LNCaP clone FGC (cell line): ENCODE measurements at regions not wholly inside any gene's neighbourhood (a gene's known extent, or its start where the extent isn't known, plus 50 kb on each side); places are given as distances from the start of the nearest gene placed in this dataset.
"Not testable (repeated sequence)": the region's sequence is repeated elsewhere in the genome, so short reads cannot be mapped to it uniquely, and the experiment has no call there.

Experiments used
- DNase-seq: peaks from one replicate; pipeline ENCODE4 v3.0.0-alpha.2; 2011; ENCODE audit warnings: low read depth
- H3K4me3 ChIP-seq: 2 replicates; pipeline ENCODE4 v1.5.1; 2011; ENCODE audit warnings: mild to moderate bottlenecking, low read depth, low read length, control low read depth
- CTCF ChIP-seq: IDR thresholded peaks from 2 replicates; pipeline ENCODE4 v1.5.1; 2012; ENCODE audit warnings: mild to moderate bottlenecking; ENCODE audit not compliant: control insufficient read depth, insufficient read depth; ENCODE audit errors: extremely low read depth

GRCh38 chr5:106072208-106072607 is 1598.5 kb downstream of the EFNA5 start:
- H3K4me3 ChIP-seq, result no peak overlapping the region
- no peak for TF ChIP-seq CTCF
- no peak for DNase-seq

- no peak overlapping the region for H3K4me3 ChIP-seq
- DNase-seq, result no peak
- no peak for TF ChIP-seq CTCF
Observed at GRCh38 chr5:106047341-106047740, 1623.4 kb downstream of the EFNA5 start.

- DNase-seq, H3K4me3 ChIP-seq: not testable (repeated sequence)
Observed at GRCh38 chr5:106032069-106032468, 1638.7 kb downstream of the EFNA5 start.

- no peak for TF ChIP-seq CTCF
- no peak overlapping the region for H3K4me3 ChIP-seq
- DNase-seq, result no peak
Observed at GRCh38 chr5:106028314-106028713, 1642.4 kb downstream of the EFNA5 start.

GRCh38 chr5:106020894-106021293 is 1649.8 kb downstream of the EFNA5 start:
- no peak for DNase-seq
- TF ChIP-seq CTCF, result no peak
- no peak overlapping the region for H3K4me3 ChIP-seq

GRCh38 chr5:106019261-106019660 is 1651.5 kb downstream of the EFNA5 start:
- TF ChIP-seq CTCF, result no peak
- no peak overlapping the region for H3K4me3 ChIP-seq
- no peak for DNase-seq

GRCh38 chr5:106017243-106017857 is 1653.4 kb downstream of the EFNA5 start:
- H3K4me3 ChIP-seq, result no peak overlapping the region
- no peak for TF ChIP-seq CTCF
- DNase-seq, result no peak
